OCI-LY1 (cell line): ENCODE measurements at regions not wholly inside any gene's neighbourhood (a gene's known extent, or its start where the extent isn't known, plus 50 kb on each side); places are given as distances from the start of the nearest gene placed in this dataset.

Experiments
- EZH2 ChIP-seq: fragments of 200-600 bp; sonication (generic), shearing (Covaris generic); IDR thresholded peaks from 2 replicates; pipeline ENCODE4 v1.8.0; 2017; ENCODE audit warnings: borderline replicate concordance, mixed run types, mild to moderate bottlenecking, antibody characterized with exemption, low read length, moderate library complexity, mixed read lengths
- TF ChIP-seq, protein P1 (sequence below): fragments of 200-600 bp; sonication (generic), shearing (Covaris generic); IDR thresholded peaks from 2 replicates; pipeline ENCODE4 v1.5.1; 2017; ENCODE audit warnings: mild to moderate bottlenecking, antibody characterized with exemption, low read length, moderate library complexity, mixed read lengths

DNA sequence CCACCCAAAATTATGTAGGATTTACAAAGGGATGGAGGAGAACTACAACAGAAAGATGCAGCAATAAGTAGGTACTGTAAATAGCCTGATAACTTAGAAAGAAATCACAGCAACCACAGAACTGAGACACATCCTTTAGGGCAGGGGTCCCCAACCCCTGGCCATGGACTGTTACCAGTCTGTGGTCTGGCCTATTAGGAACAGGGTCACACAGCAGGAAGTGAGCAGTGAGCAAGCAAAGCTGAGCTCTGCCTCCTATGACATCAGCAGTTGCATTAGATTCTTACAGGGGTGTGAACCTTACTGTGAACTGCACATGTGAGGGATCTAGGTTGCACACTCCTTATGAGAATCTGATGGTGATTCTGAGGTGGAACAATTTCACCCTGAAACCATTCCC is 997.6 kb downstream of the DIAPH3 start:
- TF ChIP-seq, protein P1, sequence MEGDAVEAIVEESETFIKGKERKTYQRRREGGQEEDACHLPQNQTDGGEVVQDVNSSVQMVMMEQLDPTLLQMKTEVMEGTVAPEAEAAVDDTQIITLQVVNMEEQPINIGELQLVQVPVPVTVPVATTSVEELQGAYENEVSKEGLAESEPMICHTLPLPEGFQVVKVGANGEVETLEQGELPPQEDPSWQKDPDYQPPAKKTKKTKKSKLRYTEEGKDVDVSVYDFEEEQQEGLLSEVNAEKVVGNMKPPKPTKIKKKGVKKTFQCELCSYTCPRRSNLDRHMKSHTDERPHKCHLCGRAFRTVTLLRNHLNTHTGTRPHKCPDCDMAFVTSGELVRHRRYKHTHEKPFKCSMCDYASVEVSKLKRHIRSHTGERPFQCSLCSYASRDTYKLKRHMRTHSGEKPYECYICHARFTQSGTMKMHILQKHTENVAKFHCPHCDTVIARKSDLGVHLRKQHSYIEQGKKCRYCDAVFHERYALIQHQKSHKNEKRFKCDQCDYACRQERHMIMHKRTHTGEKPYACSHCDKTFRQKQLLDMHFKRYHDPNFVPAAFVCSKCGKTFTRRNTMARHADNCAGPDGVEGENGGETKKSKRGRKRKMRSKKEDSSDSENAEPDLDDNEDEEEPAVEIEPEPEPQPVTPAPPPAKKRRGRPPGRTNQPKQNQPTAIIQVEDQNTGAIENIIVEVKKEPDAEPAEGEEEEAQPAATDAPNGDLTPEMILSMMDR: no peak
- no peak for TF ChIP-seq EZH2
